ENCODE measurements at regions not wholly inside any gene's neighbourhood (a gene's known extent, or its start where the extent isn't known, plus 50 kb on each side); places are given as distances from the start of the nearest gene placed in this dataset.

DNA sequence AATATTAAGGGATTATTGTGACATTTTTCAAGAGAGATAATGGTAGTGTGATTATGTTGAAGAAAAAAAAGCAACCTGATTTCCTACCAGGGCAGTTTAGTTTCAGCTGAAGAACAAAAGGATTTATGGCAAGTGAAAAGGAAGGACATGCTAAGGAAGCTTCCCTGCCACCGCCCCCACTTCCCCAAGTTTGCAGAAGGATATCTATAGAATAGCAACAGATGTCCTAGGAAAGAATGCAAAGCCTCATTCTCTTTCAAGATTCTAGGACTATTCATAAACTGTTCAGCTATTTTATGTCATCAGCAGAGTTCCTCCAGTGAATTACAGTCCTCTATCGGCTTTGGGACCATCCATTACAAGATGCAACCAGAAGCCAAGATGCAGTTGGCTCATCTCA is 160.8 kb downstream of the SATB1 start:
- Histone ChIP-seq H3K4me1 (ENCODE audit: low read depth, poor library complexity, severe bottlenecking) (no peaks in the 10 kb centered on the region), H3K4me2 (no peak overlapping the region), H3K27me3 (ENCODE audit: insufficient read depth, low read depth) (no peaks in the 10 kb centered on the region), H2AFZ (ENCODE audit: low read depth) (no peak overlapping the region), H3K79me2 (ENCODE audit: insufficient read depth, low read depth) (no peaks in the 10 kb centered on the region), H3K4me3 (IDR thresholded peaks at IDR 0.05; ENCODE audit: insufficient read depth, low read depth, low read length) (no peak overlapping the region), H3K36me3 (ENCODE audit: insufficient read depth) (no peaks in the 10 kb centered on the region), H4K20me1 (ENCODE audit: insufficient read depth) (no peaks in the 10 kb centered on the region), H3K27ac (no peak overlapping the region), H3K9ac (no peak overlapping the region)
- TF ChIP-seq, protein P1, sequence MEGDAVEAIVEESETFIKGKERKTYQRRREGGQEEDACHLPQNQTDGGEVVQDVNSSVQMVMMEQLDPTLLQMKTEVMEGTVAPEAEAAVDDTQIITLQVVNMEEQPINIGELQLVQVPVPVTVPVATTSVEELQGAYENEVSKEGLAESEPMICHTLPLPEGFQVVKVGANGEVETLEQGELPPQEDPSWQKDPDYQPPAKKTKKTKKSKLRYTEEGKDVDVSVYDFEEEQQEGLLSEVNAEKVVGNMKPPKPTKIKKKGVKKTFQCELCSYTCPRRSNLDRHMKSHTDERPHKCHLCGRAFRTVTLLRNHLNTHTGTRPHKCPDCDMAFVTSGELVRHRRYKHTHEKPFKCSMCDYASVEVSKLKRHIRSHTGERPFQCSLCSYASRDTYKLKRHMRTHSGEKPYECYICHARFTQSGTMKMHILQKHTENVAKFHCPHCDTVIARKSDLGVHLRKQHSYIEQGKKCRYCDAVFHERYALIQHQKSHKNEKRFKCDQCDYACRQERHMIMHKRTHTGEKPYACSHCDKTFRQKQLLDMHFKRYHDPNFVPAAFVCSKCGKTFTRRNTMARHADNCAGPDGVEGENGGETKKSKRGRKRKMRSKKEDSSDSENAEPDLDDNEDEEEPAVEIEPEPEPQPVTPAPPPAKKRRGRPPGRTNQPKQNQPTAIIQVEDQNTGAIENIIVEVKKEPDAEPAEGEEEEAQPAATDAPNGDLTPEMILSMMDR (conservative IDR thresholded peaks at IDR 0.05; ENCODE audit: low read depth, low read length) = no peak

GRCh38 chr3:18258492-18258891 is 166.6 kb downstream of the SATB1 start:
- Histone ChIP-seq H3K79me2 (ENCODE audit: insufficient read depth, low read depth) (no peaks in the 10 kb centered on the region), H3K4me3 (IDR thresholded peaks at IDR 0.05; ENCODE audit: insufficient read depth, low read depth, low read length) (no peak overlapping the region), H3K27me3 (ENCODE audit: insufficient read depth, low read depth) (no peaks in the 10 kb centered on the region), H2AFZ (ENCODE audit: low read depth) (no peak overlapping the region), H3K36me3 (ENCODE audit: insufficient read depth) (no peaks in the 10 kb centered on the region), H3K4me1 (ENCODE audit: low read depth, poor library complexity, severe bottlenecking) (peaks cover 15% of the 10 kb centered on the region), H3K27ac (no peak overlapping the region), H3K9ac (no peak overlapping the region), H3K4me2 (peak overlapping the region; percentile 43), H4K20me1 (ENCODE audit: insufficient read depth) (no peaks in the 10 kb centered on the region)
- TF ChIP-seq, protein P1 (conservative IDR thresholded peaks at IDR 0.05; ENCODE audit: low read depth, low read length) = no peak

GRCh38 chr3:18252578-18252977 is 172.6 kb downstream of the SATB1 start:
- no peak overlapping the region for H3K4me2 ChIP-seq
- H3K9ac ChIP-seq = no peak overlapping the region
- H3K27me3 ChIP-seq (ENCODE audit: insufficient read depth, low read depth) = no peaks in the 10 kb centered on the region
- no peak overlapping the region for H3K4me3 ChIP-seq (IDR thresholded peaks at IDR 0.05; ENCODE audit: insufficient read depth, low read depth, low read length)
- no peaks in the 10 kb centered on the region for H4K20me1 ChIP-seq (ENCODE audit: insufficient read depth)
- TF ChIP-seq, protein P1 (conservative IDR thresholded peaks at IDR 0.05; ENCODE audit: low read depth, low read length) = no peak
- no peak overlapping the region for H2AFZ ChIP-seq (ENCODE audit: low read depth)
- no peaks in the 10 kb centered on the region for H3K4me1 ChIP-seq (ENCODE audit: low read depth, poor library complexity, severe bottlenecking)
- H3K36me3 ChIP-seq (ENCODE audit: insufficient read depth) = no peaks in the 10 kb centered on the region
- no peak overlapping the region for H3K27ac ChIP-seq
- H3K79me2 ChIP-seq (ENCODE audit: insufficient read depth, low read depth) = no peaks in the 10 kb centered on the region

GRCh38 chr3:18250991-18251390 is 174.1 kb downstream of the SATB1 start:
- Histone ChIP-seq H3K9ac (no peak overlapping the region), H3K36me3 (ENCODE audit: insufficient read depth) (no peaks in the 10 kb centered on the region), H3K4me2 (no peak overlapping the region), H3K79me2 (ENCODE audit: insufficient read depth, low read depth) (no peaks in the 10 kb centered on the region), H3K4me1 (ENCODE audit: low read depth, poor library complexity, severe bottlenecking) (peaks cover 14% of the 10 kb centered on the region), H2AFZ (ENCODE audit: low read depth) (no peak overlapping the region), H3K4me3 (IDR thresholded peaks at IDR 0.05; ENCODE audit: insufficient read depth, low read depth, low read length) (no peak overlapping the region), H3K27me3 (ENCODE audit: insufficient read depth, low read depth) (no peaks in the 10 kb centered on the region), H4K20me1 (ENCODE audit: insufficient read depth) (no peaks in the 10 kb centered on the region), H3K27ac (no peak overlapping the region)
- TF ChIP-seq, protein P1 (conservative IDR thresholded peaks at IDR 0.05; ENCODE audit: low read depth, low read length) = no peak
